HCT116 (cell line): ENCODE measurements at regions not wholly inside any gene's neighbourhood (a gene's known extent, or its start where the extent isn't known, plus 50 kb on each side); places are given as distances from the start of the nearest gene placed in this dataset.

Source experiments
- ATAC-seq: fragments of 200-7000 bp; cut with Tn5 transposase; 2 replicates; pipeline ENCODE4 v1.9.1; 2020; ENCODE audit warnings: mild to moderate bottlenecking, moderate library complexity
- BruUV-seq: library from RNA; stranded (reverse); fragments of 400-500 nt; replicated peaks from 2 replicates; lab custom pipeline; 2021; lab: Mats Ljungman, UMichigan
- CTCF ChIA-PET: fragments of 300-600 bp; sonication (Branson Sonifier 250); formaldehyde crosslinking; loops from one replicate; lab custom pipeline; 2021; ENCODE audit warnings: antibody characterized with exemption; lab: Charles Lee
- POLR2A ChIA-PET: fragments of 300-600, 350-600 bp; sonication (Branson Sonifier 250); formaldehyde crosslinking; loops from one replicate; lab custom pipeline; 2021; ENCODE audit warnings: antibody characterized with exemption; lab: Charles Lee
- RAD21 ChIA-PET, 2 experiments: fragments of 300-600 bp; sonication (Branson Sonifier 250); formaldehyde crosslinking; loops; one replicate each; lab custom pipeline; 2023; ENCODE audit warnings: low total read pairs in 2 of 2; ENCODE audit not compliant: uncharacterized antibody in 2 of 2, unreplicated experiment in 2 of 2, low non-redundant PET in 1 of 2; lab: Charles Lee
- DNase-seq: peaks from one replicate; pipeline ENCODE4 v3.0.0-alpha.2; 2010; ENCODE audit warnings: low read depth, low spot score
- H2AFZ ChIP-seq: fragments of 200-600 bp; shearing (Covaris generic), sonication (generic); 2 replicates; pipeline ENCODE4 v1.6.1; 2017; ENCODE audit warnings: low read depth, mixed run types, mixed read lengths, antibody characterized with exemption, low read length; ENCODE audit not compliant: poor library complexity, severe bottlenecking
- H3K27ac ChIP-seq: 2 replicates; pipeline ENCODE4 v1.5.1; 2012; ENCODE audit warnings: low read depth, low read length
- H3K27me3 ChIP-seq: fragments of 200-600 bp; sonication (generic); 2 replicates; pipeline ENCODE4 v1.6.1; 2016; ENCODE audit warnings: mixed run types, low read length, mixed read lengths; ENCODE audit not compliant: insufficient read depth
- H3K36me3 ChIP-seq, 2 experiments: fragments of 200-500 bp in 1 of 2; fragments of 200-600 bp in 1 of 2; sonication (Bioruptor generic) in 1 of 2; sonication (generic) in 1 of 2; 2 replicates each; pipeline versions ENCODE4 v1.5.1 to v1.6.1; 2014 to 2016; ENCODE audit warnings: low read length in 2 of 2, inconsistent platforms in 1 of 2, mixed read lengths in 1 of 2, mixed run types in 1 of 2; ENCODE audit not compliant: insufficient read depth in 2 of 2, control insufficient read depth in 1 of 2
- H3K4me1 ChIP-seq, 2 experiments: fragments of 200-600 bp in 1 of 2; sonication (generic) in 1 of 2; 2 replicates each; pipeline versions ENCODE4 v1.5.1 to v1.6.1; 2012 to 2017; ENCODE audit warnings: low read length in 2 of 2, inconsistent platforms in 1 of 2, mild to moderate bottlenecking in 1 of 2, mixed read lengths in 1 of 2, mixed run types in 1 of 2, moderate library complexity in 1 of 2; ENCODE audit not compliant: insufficient read depth in 2 of 2, control insufficient read depth in 1 of 2
- H3K4me2 ChIP-seq: fragments of 200-600 bp; sonication (generic); 2 replicates; pipeline ENCODE4 v1.6.1; 2017; ENCODE audit warnings: mixed run types, low read length, mixed read lengths
- H3K4me3 ChIP-seq, 2 experiments: fragments of 200-600 bp in 1 of 2; sonication (generic) in 1 of 2; replicated peaks in 1 of 2; 2 replicates each; pipeline ENCODE4 v1.5.1; 2011 to 2016; ENCODE audit warnings: low read length in 2 of 2, control low read depth in 1 of 2, low read depth in 1 of 2, mild to moderate bottlenecking in 1 of 2, mixed read lengths in 1 of 2, mixed run types in 1 of 2
- H3K79me2 ChIP-seq: fragments of 200-600 bp; sonication (generic); 2 replicates; pipeline ENCODE4 v1.6.1; 2017; ENCODE audit warnings: mild to moderate bottlenecking, mixed run types, low read length, moderate library complexity, mixed read lengths; ENCODE audit not compliant: insufficient read depth
- H3K9ac ChIP-seq: fragments of 200-600 bp; sonication (generic); 2 replicates; pipeline ENCODE4 v1.6.1; 2016; ENCODE audit warnings: low read length, mixed read lengths
- H3K9me2 ChIP-seq: fragments of 200-600 bp; sonication (generic), shearing (Covaris generic); 2 replicates; pipeline ENCODE4 v1.6.1; 2017; ENCODE audit warnings: mixed run types, mild to moderate bottlenecking, moderate library complexity; ENCODE audit not compliant: insufficient read depth
- H3K9me3 ChIP-seq, 2 experiments: fragments of 200-500 bp in 1 of 2; fragments of 200-600 bp in 1 of 2; sonication (Bioruptor generic) in 1 of 2; sonication (generic) in 1 of 2; 2 replicates each; pipeline ENCODE4 v1.6.1; 2014 to 2017; ENCODE audit warnings: low read length in 2 of 2, mixed read lengths in 2 of 2, inconsistent platforms in 1 of 2, low read depth in 1 of 2, mild to moderate bottlenecking in 1 of 2, mixed run types in 1 of 2, moderate library complexity in 1 of 2; ENCODE audit not compliant: control insufficient read depth in 1 of 2, insufficient read depth in 1 of 2
- H4K20me1 ChIP-seq: fragments of 200-600 bp; sonication (generic), shearing (Covaris generic); 2 replicates; pipeline ENCODE4 v1.6.1; 2017; ENCODE audit warnings: mixed run types, mild to moderate bottlenecking, moderate library complexity; ENCODE audit not compliant: insufficient read depth
- CEBPB ChIP-seq: IDR thresholded peaks from 2 replicates; pipeline ENCODE4 v1.6.1; 2012; ENCODE audit warnings: low read depth
- ELF1 ChIP-seq: IDR thresholded peaks from 2 replicates; pipeline ENCODE4 v1.6.1; 2012; ENCODE audit warnings: low read depth, borderline replicate concordance
- EZH2 ChIP-seq: fragments of 200-600 bp; sonication (generic); IDR thresholded peaks from 2 replicates; pipeline ENCODE4 v1.6.1; 2017; ENCODE audit warnings: antibody characterized with exemption, mixed run types
- EZH2phosphoT487 ChIP-seq: fragments of 200-600 bp; IDR thresholded peaks from 2 replicates; pipeline ENCODE4 v1.6.1; 2018; ENCODE audit warnings: antibody characterized with exemption, borderline replicate concordance
- FOSL1 ChIP-seq: IDR thresholded peaks from 2 replicates; pipeline ENCODE4 v1.6.1; 2012; ENCODE audit warnings: low read depth
- JUND ChIP-seq: IDR thresholded peaks from 2 replicates; pipeline ENCODE4 v1.6.1; 2012
- POLR2A ChIP-seq: IDR thresholded peaks from 2 replicates; pipeline ENCODE4 v1.7.0; 2011; ENCODE audit warnings: borderline replicate concordance; ENCODE audit not compliant: insufficient read depth, insufficient read length; ENCODE audit errors: extremely low read depth
- POLR2AphosphoS5 ChIP-seq: IDR thresholded peaks from 2 replicates; pipeline ENCODE4 v1.6.1; 2011; ENCODE audit warnings: mild to moderate bottlenecking, low read depth, low read length, moderate library complexity
- RAD21 ChIP-seq: IDR thresholded peaks from 2 replicates; pipeline ENCODE4 v1.6.1; 2012; ENCODE audit warnings: low read depth, mild to moderate bottlenecking
- SIN3A ChIP-seq: IDR thresholded peaks from 2 replicates; pipeline ENCODE4 v1.6.1; 2012; ENCODE audit warnings: low read depth
- SP1 ChIP-seq: IDR thresholded peaks from 2 replicates; pipeline ENCODE4 v1.6.1; 2012; ENCODE audit warnings: low read depth
- TCF7L2 ChIP-seq: IDR thresholded peaks from 2 replicates; pipeline ENCODE4 v1.7.0; 2011; ENCODE audit warnings: borderline replicate concordance, inconsistent platforms; ENCODE audit not compliant: insufficient read depth, insufficient read length; ENCODE audit errors: extremely low read depth
- ZNF274 ChIP-seq: fragments of 200-500 bp; sonication (Bioruptor generic); IDR thresholded peaks from 2 replicates; pipeline ENCODE4 v1.6.1; 2014; ENCODE audit warnings: mild to moderate bottlenecking, low read depth, low read length, inconsistent platforms
- intact Hi-C: fragments of 100-400 bp; cut with micrococcal nuclease; formaldehyde crosslinking; loops from 2 replicates; pipeline ENCODE4 v1.10.0; 2022
- TF ChIP-seq, protein P1 (sequence below): IDR thresholded peaks from 2 replicates; pipeline ENCODE4 v1.6.1; 2012
- TF ChIP-seq, protein P2 (sequence below): IDR thresholded peaks from 2 replicates; pipeline ENCODE4 v1.6.1; 2012

DNA sequence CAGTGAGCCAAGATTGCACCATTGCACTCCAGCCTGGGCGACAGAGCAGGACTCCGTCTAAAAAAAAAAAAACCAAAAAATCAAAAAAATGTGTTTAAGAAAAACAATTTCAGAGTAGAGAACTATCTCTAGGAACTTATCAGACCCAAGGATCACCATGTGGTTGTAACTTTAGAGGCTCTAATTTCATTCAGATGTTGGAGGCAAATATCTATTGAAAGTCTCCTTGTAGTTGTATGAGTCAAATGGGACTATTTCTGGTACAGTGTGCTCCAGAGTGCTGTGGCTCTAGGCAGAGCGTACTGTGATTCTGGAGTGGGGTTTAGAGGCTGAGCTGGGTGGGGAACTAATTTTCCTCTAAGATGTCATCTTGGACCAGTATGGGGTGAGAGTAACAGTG, 398.7 kb downstream of the SHQ1 start:
- Histone ChIP-seq H3K79me2 (peaks cover 21% of the 10 kb centered on the region), H3K4me1 (peaks cover 12 to 33% of the 10 kb centered on the region in 2 experiments), H3K36me3 (no peaks in the 10 kb centered on the region), H3K4me2 (no peak overlapping the region), H3K27ac (no peak overlapping the region), H3K9ac (no peak overlapping the region), H3K9me2 (no peaks in the 10 kb centered on the region), H3K4me3 (no peak overlapping the region), H3K27me3 (no peaks in the 10 kb centered on the region), H3K9me3 (no peaks in the 10 kb centered on the region), H2AFZ (no peak overlapping the region), H4K20me1 (peaks cover 6% of the 10 kb centered on the region; the same call in 1 of the 2 replicates)
- CTCF ChIA-PET = no interaction called here
- no peak for ATAC-seq
- TF ChIP-seq, protein P1, sequence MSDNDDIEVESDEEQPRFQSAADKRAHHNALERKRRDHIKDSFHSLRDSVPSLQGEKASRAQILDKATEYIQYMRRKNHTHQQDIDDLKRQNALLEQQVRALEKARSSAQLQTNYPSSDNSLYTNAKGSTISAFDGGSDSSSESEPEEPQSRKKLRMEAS = no peak
- TF ChIP-seq ELF1 (no peak), EZH2phosphoT487 (no peak), CEBPB (no peak), RAD21 (no peak), SIN3A (no peak), EZH2 (no peak), ZNF274 (no peak), SP1 (no peak), POLR2A (no peak), TCF7L2 (no peak)
- TF ChIP-seq, protein P2, sequence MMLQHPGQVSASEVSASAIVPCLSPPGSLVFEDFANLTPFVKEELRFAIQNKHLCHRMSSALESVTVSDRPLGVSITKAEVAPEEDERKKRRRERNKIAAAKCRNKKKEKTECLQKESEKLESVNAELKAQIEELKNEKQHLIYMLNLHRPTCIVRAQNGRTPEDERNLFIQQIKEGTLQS = no peak
- RAD21 ChIA-PET = no interaction called here
- DNase-seq = no peak
- intact Hi-C loops = loop anchor here (10.0 kb wide), 1 partner anchor 365 kb away; no protein-coding TSS in a partner anchor
- BruUV-seq = no TSS peak
- POLR2A ChIA-PET = no interaction called here

DNA sequence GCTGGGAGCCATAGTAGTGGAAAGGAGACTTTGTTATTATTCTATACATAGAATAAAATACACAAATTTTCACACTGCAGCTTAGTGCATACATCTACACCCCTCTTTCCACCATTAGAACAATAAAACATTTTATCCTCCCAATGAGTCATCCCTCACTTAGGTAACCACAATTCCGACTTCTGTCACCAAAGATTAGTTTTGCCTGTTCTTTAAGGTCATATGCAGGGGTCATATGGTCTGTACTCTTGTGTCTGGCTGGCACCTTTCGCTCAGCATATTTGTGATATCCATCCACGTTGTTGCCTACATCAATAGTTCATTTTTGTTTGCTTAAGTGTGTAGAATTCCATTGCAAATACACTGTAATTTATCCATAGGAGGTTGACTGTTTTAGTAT, 399.4 kb downstream of the SHQ1 start:
- TF ChIP-seq FOSL1 (peak; percentile 23; the same call in 1 of the 2 replicates), JUND (0 out of 2 replicates have a peak, but pooled peaks have one; percentile 26), POLR2AphosphoS5 (no peak)
- BruUV-seq = no TSS peak
- CTCF ChIA-PET = interaction anchor here (1.0 kb wide), 1 partner anchor 207 kb away, joined by 3 read pairs; no protein-coding TSS in a partner anchor

More for the DNA sequence above, 399.4 kb downstream of the SHQ1 start:
- H3K9ac ChIP-seq = no peak overlapping the region
- no peaks in the 10 kb centered on the region for H3K36me3 ChIP-seq
- peaks cover 12 to 33% of the 10 kb centered on the region in 2 experiments for H3K4me1 ChIP-seq
- ChIA-PET POLR2A (no interaction called here), RAD21 (no interaction called here)
- peaks cover 28% of the 10 kb centered on the region for H3K79me2 ChIP-seq
- no peaks in the 10 kb centered on the region for H3K9me3 ChIP-seq
- no peak overlapping the region for H3K27ac ChIP-seq
- H3K27me3 ChIP-seq = no peaks in the 10 kb centered on the region
- H4K20me1 ChIP-seq = peaks cover 8% of the 10 kb centered on the region; the same call in 1 of the 2 replicates
- intact Hi-C loops = loop anchor here (10.0 kb wide), 1 partner anchor 366 kb away; no protein-coding TSS in a partner anchor
- H2AFZ ChIP-seq = no peak overlapping the region
- no peak overlapping the region for H3K4me3 ChIP-seq
- no peak for DNase-seq
- H3K4me2 ChIP-seq = peak overlapping the region; percentile 14; the same call in 1 of the 2 replicates
- ATAC-seq = no peak
- no peaks in the 10 kb centered on the region for H3K9me2 ChIP-seq
